Aorta (tissue), 5 donors: ENCODE measurements at regions not wholly inside any gene's neighbourhood (a gene's known extent, or its start where the extent isn't known, plus 50 kb on each side); places are given as distances from the start of the nearest gene placed in this dataset.
"Not testable (repeated sequence)": the region's sequence is repeated elsewhere in the genome, so short reads cannot be mapped to it uniquely, and the experiment has no call there.

Source experiments
- ATAC-seq: fragments of 200-7000 bp; cut with Tn5 transposase; one replicate; pipeline ENCODE4 v1.9.1; 2022; ENCODE audit warnings: moderate library complexity; ENCODE audit not compliant: low FRiP score
- DNase-seq, 2 donors: peaks; one replicate each; pipeline ENCODE4 v3.0.0-alpha.2; 2020
- H3K27ac ChIP-seq, 2 donors: one replicate each; pipeline ENCODE4 v1.5.1; 2013; ENCODE audit warnings: low read length in 2 of 2, mild to moderate bottlenecking in 2 of 2, moderate library complexity in 2 of 2, control low read depth in 1 of 2, inconsistent platforms in 1 of 2, low read depth in 1 of 2
- H3K27me3 ChIP-seq, 2 donors: one replicate each; pipeline ENCODE4 v1.6.1; 2013; ENCODE audit warnings: control low read depth in 1 of 2, low read length in 1 of 2, mild to moderate bottlenecking in 1 of 2, moderate library complexity in 1 of 2; ENCODE audit not compliant: insufficient read depth in 2 of 2, control insufficient read depth in 1 of 2
- H3K36me3 ChIP-seq, 2 donors: one replicate each; pipeline ENCODE4 v1.6.1; 2013; ENCODE audit warnings: control low read depth in 1 of 2, low read length in 1 of 2, mild to moderate bottlenecking in 1 of 2; ENCODE audit not compliant: insufficient read depth in 2 of 2, control insufficient read depth in 1 of 2
- H3K4me1 ChIP-seq, 2 donors: one replicate each; pipeline ENCODE4 v1.6.1; 2013; ENCODE audit warnings: low read length in 2 of 2, control low read depth in 1 of 2, mild to moderate bottlenecking in 1 of 2, moderate library complexity in 1 of 2; ENCODE audit not compliant: insufficient read depth in 2 of 2, control insufficient read depth in 1 of 2
- H3K4me3 ChIP-seq, 2 donors: one replicate each; pipeline ENCODE4 v1.5.1; 2013; ENCODE audit warnings: low read length in 2 of 2, control low read depth in 1 of 2, mild to moderate bottlenecking in 1 of 2
- H3K9me3 ChIP-seq: one replicate; pipeline ENCODE4 v1.6.1; 2013; ENCODE audit warnings: mild to moderate bottlenecking, low read length; ENCODE audit not compliant: control insufficient read depth
- WGBS, 2 donors: extraction: QIAGEN DNeasy Blood & Tissue Kit; methylation state at CpG; one replicate each; pipeline ENCODE4 v1.1.7; 2013; 5-methylcytosine and 5-hydroxymethylcytosine counted together
- intact Hi-C, 2 donors: fragments of 100-400 bp; cut with DNase I; formaldehyde crosslinking; loops; one replicate each; pipeline versions ENCODE4 v1.14.2 to v1.15.0; 2022
- donor health status: healthy with polysubstance abuse.
- donor health status: Bipolar disorder and iron deficiency.
- donor health status: DM: no; HTN: no; CAD: no.
- donor health status: DM: no; HTN: no; CAD: no.
- donor health status: DM: yes; HTN: yes; CAD: no.

DNA sequence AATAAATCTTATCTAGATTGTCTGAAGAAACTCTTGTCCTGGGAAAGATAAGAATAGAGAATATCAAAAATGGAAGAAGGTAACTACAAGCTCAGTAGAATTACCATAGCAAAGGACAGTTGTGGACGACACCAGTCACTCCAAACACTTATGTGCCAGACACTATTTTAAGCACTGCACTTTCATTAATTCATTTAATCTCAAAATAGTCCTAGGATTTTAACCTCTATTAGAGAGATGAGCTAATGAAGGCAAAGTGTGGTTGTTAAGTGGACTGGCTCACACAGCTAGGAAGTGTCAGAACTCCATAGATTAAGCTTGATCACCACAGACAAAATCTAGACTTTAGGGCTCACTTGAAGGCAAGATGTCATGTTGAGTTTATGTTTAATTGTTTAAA is 168.9 kb downstream of the CDC14C start:
- H3K4me1 ChIP-seq: no peaks in the 10 kb centered on the region
- intact Hi-C loops: no loop called here
- H3K27ac ChIP-seq: no peak overlapping the region
- 58 to 64% methylated on average over 1 of the region's 1 CpG for WGBS, 2 donors
- H3K36me3 ChIP-seq: no peaks in the 10 kb centered on the region
- ATAC-seq (no peak), DNase-seq (no peak)
- H3K4me3 ChIP-seq: no peak overlapping the region
- no peaks in the 10 kb centered on the region for H3K9me3 ChIP-seq
- H3K27me3 ChIP-seq: no peaks in the 10 kb centered on the region

DNA sequence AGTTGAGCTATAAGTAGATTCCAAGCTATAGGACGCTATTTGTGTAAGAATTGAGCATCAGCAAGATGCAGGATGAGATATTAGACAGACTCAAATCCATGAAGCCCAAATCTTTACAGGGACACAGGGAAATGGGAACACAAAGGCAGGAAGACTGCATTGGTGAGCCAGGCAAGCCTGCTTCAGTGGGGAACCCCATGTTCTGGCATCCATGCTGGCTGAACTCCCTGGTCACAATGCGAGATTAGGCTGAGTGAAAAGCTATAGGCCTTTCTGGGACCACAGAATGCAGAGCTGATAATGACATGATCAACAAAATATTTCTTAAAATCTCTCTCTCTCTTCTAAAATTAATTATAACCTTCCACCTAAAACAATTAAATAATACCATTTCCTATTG is 170.5 kb downstream of the CDC14C start:
- Histone ChIP-seq H3K27ac (no peak overlapping the region), H3K9me3 (no peaks in the 10 kb centered on the region), H3K4me3 (no peak overlapping the region), H3K36me3 (no peaks in the 10 kb centered on the region), H3K27me3 (no peaks in the 10 kb centered on the region), H3K4me1 (no peaks in the 10 kb centered on the region)
- DNase-seq (no peak), ATAC-seq (no peak)
- 78 to 80% methylated on average over 2 of the region's 2 CpGs for WGBS, 2 donors
- intact Hi-C loops: no loop called here

DNA sequence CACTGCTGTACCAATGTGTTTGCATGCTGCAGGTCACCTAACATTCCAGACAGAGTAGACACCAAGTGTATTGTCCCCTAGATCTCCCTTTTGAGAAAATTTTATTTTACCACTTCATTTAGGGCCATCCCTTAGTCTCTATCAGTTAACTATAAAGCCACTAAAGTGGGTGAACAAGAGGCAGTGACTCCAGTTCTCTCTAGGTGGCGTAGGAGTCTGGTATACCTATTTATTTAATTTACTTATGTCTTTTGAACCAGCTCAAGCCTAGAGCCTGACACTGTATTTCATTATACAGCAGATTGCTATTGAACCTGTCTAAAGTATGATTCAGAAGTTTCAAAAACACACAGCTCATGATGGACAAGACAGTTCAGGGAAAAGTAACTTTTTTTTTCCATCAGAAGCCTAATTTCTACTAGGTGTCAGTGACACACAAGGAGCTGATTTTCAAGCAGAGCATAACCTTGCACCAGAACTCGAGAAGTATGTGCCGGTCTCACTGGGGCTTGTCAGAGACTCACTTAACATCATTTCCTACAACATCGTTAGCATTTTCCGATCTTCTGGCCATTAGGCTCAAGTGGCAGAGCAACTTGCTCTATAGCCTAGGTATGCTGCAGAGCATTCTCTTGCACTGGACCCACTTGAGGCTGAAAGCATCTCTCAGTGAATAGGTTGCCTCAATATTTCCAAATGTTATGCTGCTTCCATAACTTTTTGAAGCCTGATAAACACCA is 175.4 kb downstream of the CDC14C start:
- no peaks in the 10 kb centered on the region for H3K27me3 ChIP-seq
- intact Hi-C loops: no loop called here
- 75 to 80% methylated on average over 5 of the region's 5 CpGs for WGBS, 2 donors
- H3K4me3 ChIP-seq: no peak overlapping the region
- no peaks in the 10 kb centered on the region for H3K9me3 ChIP-seq
- DNase-seq: no peak
- no peak for ATAC-seq
- no peaks in the 10 kb centered on the region for H3K36me3 ChIP-seq
- H3K27ac ChIP-seq: no peak overlapping the region
- no peaks in the 10 kb centered on the region for H3K4me1 ChIP-seq

GRCh38 chr7:49100908-49101740 is 176.8 kb downstream of the CDC14C start:
- WGBS, 2 donors: 13 to 14% methylated on average over 8 of the region's 8 CpGs
- H3K36me3 ChIP-seq, H3K9me3 ChIP-seq, H3K27me3 ChIP-seq, ATAC-seq, intact Hi-C loops, H3K27ac ChIP-seq, H3K4me3 ChIP-seq, DNase-seq, H3K4me1 ChIP-seq: not testable (repeated sequence)

- DNase-seq: no peak
- intact Hi-C loops: no loop called here
- H3K27ac ChIP-seq: no peak overlapping the region
- WGBS, 2 donors: 4 to 7% methylated on average over 1 of the region's 1 CpG
- no peaks in the 10 kb centered on the region for H3K9me3 ChIP-seq
- no peak for ATAC-seq
- no peaks in the 10 kb centered on the region for H3K4me1 ChIP-seq
- H3K36me3 ChIP-seq: no peaks in the 10 kb centered on the region
- H3K4me3 ChIP-seq: no peak overlapping the region
- H3K27me3 ChIP-seq: no peaks in the 10 kb centered on the region
Measured at GRCh38 chr7:49102411-49102810, 178.1 kb downstream of the CDC14C start.

DNA sequence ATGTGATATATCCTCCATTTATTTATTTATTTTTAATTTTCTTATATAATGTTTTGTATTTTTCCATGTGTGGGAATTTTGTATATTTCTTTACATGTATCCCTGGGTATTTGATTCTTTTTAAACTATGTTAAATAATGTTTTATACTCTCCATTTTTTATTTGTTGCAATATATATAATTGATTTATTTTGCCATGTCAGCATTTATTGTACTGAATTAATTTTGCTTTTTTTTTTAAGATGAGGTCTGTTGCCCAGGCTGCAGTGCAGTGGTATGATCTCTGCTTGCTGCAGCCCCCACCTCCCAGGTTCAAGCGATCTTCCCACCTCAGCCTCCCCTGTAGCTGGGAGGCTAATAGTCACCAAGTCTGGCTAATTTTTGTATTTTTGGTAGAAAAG is 187.4 kb downstream of the CDC14C start:
- Histone ChIP-seq H3K27me3 (no peaks in the 10 kb centered on the region), H3K4me1 (no peaks in the 10 kb centered on the region), H3K9me3 (peaks cover 2% of the 10 kb centered on the region), H3K36me3 (no peaks in the 10 kb centered on the region), H3K4me3 (no peak overlapping the region), H3K27ac (no peak overlapping the region)
- intact Hi-C loops: no loop called here
- no peak for DNase-seq
- no peak for ATAC-seq
- 89 to 95% methylated on average over 1 of the region's 1 CpG for WGBS, 2 donors

- intact Hi-C loops: no loop called here
Measured at GRCh38 chr7:49112222-49112621, 187.9 kb downstream of the CDC14C start.

DNA sequence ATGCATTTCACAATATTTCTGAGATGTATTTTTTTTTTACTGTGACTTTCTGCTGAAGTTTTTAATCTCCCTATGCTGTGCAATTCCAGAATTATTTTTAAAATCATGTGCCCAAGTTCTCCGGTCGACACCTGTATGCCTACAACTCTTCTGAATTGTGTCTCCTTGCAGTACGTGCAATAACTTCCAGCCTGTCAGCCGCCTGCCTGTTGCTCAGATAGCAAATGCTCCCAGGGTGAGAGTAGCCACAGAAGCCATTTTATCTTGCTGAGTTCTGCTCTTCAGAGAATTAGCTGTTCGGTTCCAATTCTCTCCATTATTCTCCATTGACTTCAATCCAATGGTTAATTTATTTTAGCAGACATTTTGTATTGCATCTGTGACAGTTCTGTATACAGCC is 188.3 kb downstream of the CDC14C start:
- Histone ChIP-seq H3K36me3 (no peaks in the 10 kb centered on the region), H3K27me3 (no peaks in the 10 kb centered on the region), H3K27ac (no peak overlapping the region), H3K4me3 (no peak overlapping the region), H3K9me3 (peaks cover 2% of the 10 kb centered on the region), H3K4me1 (no peaks in the 10 kb centered on the region)
- ATAC-seq (no peak), DNase-seq (no peak)
- intact Hi-C loops: no loop called here
- 67 to 69% methylated on average over 5 of the region's 5 CpGs for WGBS, 2 donors

More at GRCh38 chr7:49112222-49112621, 187.9 kb downstream of the CDC14C start:
- no peaks in the 10 kb centered on the region for H3K36me3 ChIP-seq
- H3K27ac ChIP-seq: no peak overlapping the region
- 18 to 40% methylated on average over 3 of the region's 3 CpGs for WGBS, 2 donors
- H3K4me3 ChIP-seq: no peak overlapping the region
- ATAC-seq (no peak), DNase-seq (no peak)
- H3K9me3 ChIP-seq: peaks cover 2% of the 10 kb centered on the region
- no peaks in the 10 kb centered on the region for H3K4me1 ChIP-seq
- no peaks in the 10 kb centered on the region for H3K27me3 ChIP-seq

DNA sequence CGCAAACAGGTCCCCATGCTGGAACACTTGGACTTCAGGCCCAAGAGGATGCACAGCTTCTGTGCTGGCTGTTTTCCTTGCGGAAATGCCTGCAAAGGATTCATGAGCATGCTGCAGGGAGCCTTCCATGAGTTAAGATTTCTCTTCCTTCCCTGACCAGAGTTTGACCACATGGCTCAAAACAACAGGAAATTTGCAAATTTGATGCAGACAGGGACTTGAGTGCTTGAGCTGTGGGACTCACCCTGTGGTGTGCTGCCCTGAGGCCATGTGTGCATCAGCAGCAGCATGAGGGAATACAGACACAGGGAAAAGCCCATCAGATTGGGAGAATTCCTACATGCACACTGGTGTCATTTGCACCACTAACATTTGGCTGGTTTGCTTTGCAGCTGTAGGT is 195.4 kb downstream of the CDC14C start:
- Histone ChIP-seq H3K4me3 (no peak overlapping the region), H3K4me1 (no peaks in the 10 kb centered on the region), H3K27ac (no peak overlapping the region), H3K9me3 (peaks cover 3% of the 10 kb centered on the region), H3K27me3 (no peaks in the 10 kb centered on the region), H3K36me3 (no peaks in the 10 kb centered on the region)
- 87 to 93% methylated on average over 2 of the region's 2 CpGs for WGBS, 2 donors
- no peak for DNase-seq
- no peak for ATAC-seq
- intact Hi-C loops: no loop called here
